DND-41 (cell line): ENCODE measurements at regions not wholly inside any gene's neighbourhood (a gene's known extent, or its start where the extent isn't known, plus 50 kb on each side); places are given as distances from the start of the nearest gene placed in this dataset.

ENCODE experiments used
- ATAC-seq: fragments of 200-7000 bp; cut with Tn5 transposase; 3 replicates; pipeline ENCODE4 v1.9.1; 2021; ENCODE audit warnings: low read depth; ENCODE audit not compliant: insufficient read depth
- DNase-seq: peaks from one replicate; pipeline ENCODE4 v3.0.0-alpha.2; 2020
- H2AFZ ChIP-seq: 2 replicates; pipeline ENCODE4 v1.6.0; 2012; ENCODE audit warnings: low read depth, low read length
- H3K27ac ChIP-seq: 2 replicates; pipeline ENCODE4 v1.5.1; 2012; ENCODE audit warnings: low read length, inconsistent platforms
- H3K27me3 ChIP-seq: fragments of 200-600 bp; sonication (generic); 2 replicates; pipeline ENCODE4 v1.6.0; 2012; ENCODE audit warnings: low read length, mild to moderate bottlenecking, inconsistent platforms; ENCODE audit not compliant: insufficient read depth, poor library complexity
- H3K36me3 ChIP-seq: 2 replicates; pipeline ENCODE4 v1.5.1; 2012; ENCODE audit warnings: low read length, inconsistent platforms; ENCODE audit not compliant: insufficient read depth
- H3K4me1 ChIP-seq: 2 replicates; pipeline ENCODE4 v1.5.1; 2012; ENCODE audit warnings: mild to moderate bottlenecking, low read length; ENCODE audit not compliant: insufficient read depth
- H3K4me2 ChIP-seq: 2 replicates; pipeline ENCODE4 v1.6.0; 2012; ENCODE audit warnings: mild to moderate bottlenecking, moderate library complexity, low read length, inconsistent platforms; ENCODE audit not compliant: insufficient read depth
- H3K4me3 ChIP-seq, 2 experiments: fragments of 200-600 bp in 1 of 2; shearing (Covaris generic) in 1 of 2; 2 replicates each; pipeline ENCODE4 v1.5.1; 2012 to 2016; ENCODE audit warnings: inconsistent platforms in 2 of 2, low read length in 2 of 2, mild to moderate bottlenecking in 2 of 2, low read depth in 1 of 2, moderate library complexity in 1 of 2
- H3K79me2 ChIP-seq: 2 replicates; pipeline ENCODE4 v1.6.0; 2012; ENCODE audit warnings: low read length, inconsistent platforms; ENCODE audit not compliant: insufficient read depth
- H3K9ac ChIP-seq: 2 replicates; pipeline ENCODE4 v1.6.0; 2012; ENCODE audit warnings: low read depth, mild to moderate bottlenecking, inconsistent platforms, low read length, moderate library complexity
- H3K9me3 ChIP-seq: 2 replicates; pipeline ENCODE4 v1.5.1; 2012; ENCODE audit warnings: low read length, moderate library complexity, mild to moderate bottlenecking, inconsistent platforms; ENCODE audit not compliant: insufficient read depth, severe bottlenecking
- H4K20me1 ChIP-seq: 2 replicates; pipeline ENCODE4 v1.6.0; 2012; ENCODE audit warnings: low read length; ENCODE audit not compliant: insufficient read depth
- EZH2 ChIP-seq: IDR thresholded peaks from 3 replicates; pipeline ENCODE4 v1.6.1; 2012; ENCODE audit warnings: borderline replicate concordance, low read depth, mild to moderate bottlenecking, moderate library complexity, low read length, inconsistent platforms; ENCODE audit not compliant: severe bottlenecking
- TF ChIP-seq, protein P1 (sequence below): IDR thresholded peaks from 2 replicates; pipeline ENCODE4 v1.5.1; 2012; ENCODE audit warnings: borderline replicate concordance, low read length, moderate library complexity, mild to moderate bottlenecking; ENCODE audit not compliant: poor library complexity, severe bottlenecking; ENCODE audit errors: extremely low read depth

DNA sequence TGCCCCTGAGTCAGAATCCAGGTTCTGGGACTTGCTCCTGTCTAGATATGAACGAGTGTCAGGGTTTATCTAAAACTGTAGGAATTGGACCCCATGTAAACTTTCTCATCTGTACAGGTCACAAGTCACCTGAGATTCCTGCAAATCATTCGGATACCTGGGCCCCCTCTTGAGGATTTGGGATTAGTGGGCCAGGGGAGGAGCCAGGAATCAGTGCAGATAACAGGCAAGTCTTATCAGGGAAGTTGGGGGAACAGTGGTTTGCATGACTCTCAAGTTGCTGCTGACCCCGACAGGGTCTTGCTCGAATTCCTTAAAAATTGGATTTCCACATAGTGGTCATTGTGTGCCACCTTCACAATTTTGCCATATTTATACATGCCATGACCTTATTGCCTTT is 188.4 kb upstream of the LYZL1 start:
- no peak overlapping the region for H3K4me3 ChIP-seq
- no peak for ATAC-seq
- no peaks in the 10 kb centered on the region for H3K4me1 ChIP-seq
- no peak overlapping the region for H2AFZ ChIP-seq
- TF ChIP-seq, protein P1, sequence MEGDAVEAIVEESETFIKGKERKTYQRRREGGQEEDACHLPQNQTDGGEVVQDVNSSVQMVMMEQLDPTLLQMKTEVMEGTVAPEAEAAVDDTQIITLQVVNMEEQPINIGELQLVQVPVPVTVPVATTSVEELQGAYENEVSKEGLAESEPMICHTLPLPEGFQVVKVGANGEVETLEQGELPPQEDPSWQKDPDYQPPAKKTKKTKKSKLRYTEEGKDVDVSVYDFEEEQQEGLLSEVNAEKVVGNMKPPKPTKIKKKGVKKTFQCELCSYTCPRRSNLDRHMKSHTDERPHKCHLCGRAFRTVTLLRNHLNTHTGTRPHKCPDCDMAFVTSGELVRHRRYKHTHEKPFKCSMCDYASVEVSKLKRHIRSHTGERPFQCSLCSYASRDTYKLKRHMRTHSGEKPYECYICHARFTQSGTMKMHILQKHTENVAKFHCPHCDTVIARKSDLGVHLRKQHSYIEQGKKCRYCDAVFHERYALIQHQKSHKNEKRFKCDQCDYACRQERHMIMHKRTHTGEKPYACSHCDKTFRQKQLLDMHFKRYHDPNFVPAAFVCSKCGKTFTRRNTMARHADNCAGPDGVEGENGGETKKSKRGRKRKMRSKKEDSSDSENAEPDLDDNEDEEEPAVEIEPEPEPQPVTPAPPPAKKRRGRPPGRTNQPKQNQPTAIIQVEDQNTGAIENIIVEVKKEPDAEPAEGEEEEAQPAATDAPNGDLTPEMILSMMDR = no peak
- TF ChIP-seq EZH2 = no peak
- no peak for DNase-seq
- no peak overlapping the region for H3K4me2 ChIP-seq
- H3K36me3 ChIP-seq = no peaks in the 10 kb centered on the region
- no peak overlapping the region for H3K27ac ChIP-seq
- H3K9me3 ChIP-seq = no peaks in the 10 kb centered on the region
- H3K9ac ChIP-seq = no peak overlapping the region
- H3K27me3 ChIP-seq = no peaks in the 10 kb centered on the region
- no peaks in the 10 kb centered on the region for H3K79me2 ChIP-seq
- H4K20me1 ChIP-seq = no peaks in the 10 kb centered on the region

DNA sequence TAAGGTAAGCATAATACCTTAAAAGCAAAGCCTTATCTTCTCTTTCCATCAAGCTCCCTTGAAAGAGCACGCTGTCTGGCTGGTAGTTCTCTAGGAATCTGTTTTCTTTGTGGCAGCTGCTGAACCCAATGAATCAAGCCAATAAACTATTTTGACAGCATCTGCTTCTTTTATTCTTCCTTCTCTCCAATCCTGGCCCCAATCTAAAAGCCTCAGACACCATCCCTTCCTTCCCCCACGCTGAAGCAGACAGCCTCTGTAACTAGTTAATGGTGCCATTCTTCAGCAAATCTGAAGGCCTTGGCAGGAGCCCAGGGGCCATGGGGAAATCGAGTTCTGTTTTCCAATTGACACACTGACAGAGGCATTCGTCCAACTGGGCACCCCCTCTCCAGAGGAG is 186.6 kb upstream of the LYZL1 start:
- H3K79me2 ChIP-seq = no peaks in the 10 kb centered on the region
- no peak overlapping the region for H3K27ac ChIP-seq
- no peaks in the 10 kb centered on the region for H3K9me3 ChIP-seq
- no peak for DNase-seq
- no peak for ATAC-seq
- H3K9ac ChIP-seq = no peak overlapping the region
- H3K4me3 ChIP-seq = no peak overlapping the region
- no peaks in the 10 kb centered on the region for H3K27me3 ChIP-seq
- H4K20me1 ChIP-seq = no peaks in the 10 kb centered on the region
- H3K4me2 ChIP-seq = no peak overlapping the region
- TF ChIP-seq, protein P1 = no peak
- no peak for TF ChIP-seq EZH2
- no peaks in the 10 kb centered on the region for H3K4me1 ChIP-seq
- no peak overlapping the region for H2AFZ ChIP-seq
- H3K36me3 ChIP-seq = no peaks in the 10 kb centered on the region

DNA sequence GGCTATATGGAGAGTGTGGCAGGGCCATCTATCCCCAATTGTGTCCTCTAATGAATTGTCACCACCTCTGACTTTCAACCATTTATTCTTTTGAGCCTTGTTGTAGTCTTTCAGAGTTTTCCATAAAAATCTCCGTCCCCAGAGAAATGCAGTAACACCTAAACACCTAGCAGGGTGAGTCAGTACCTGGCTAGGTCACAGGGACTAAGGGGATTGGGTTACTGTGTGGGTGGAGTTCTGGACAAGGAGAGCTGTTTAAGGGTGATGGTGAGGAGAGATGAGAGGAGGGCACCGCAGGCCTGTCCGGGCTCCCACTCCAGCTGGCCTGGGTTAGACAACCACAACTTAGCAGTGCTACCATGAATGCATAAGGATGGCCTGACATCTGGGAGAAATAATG is 186.2 kb upstream of the LYZL1 start:
- no peaks in the 10 kb centered on the region for H3K79me2 ChIP-seq
- H3K4me3 ChIP-seq = no peak overlapping the region
- H3K27me3 ChIP-seq = no peaks in the 10 kb centered on the region
- H4K20me1 ChIP-seq = no peaks in the 10 kb centered on the region
- H3K9me3 ChIP-seq = no peaks in the 10 kb centered on the region
- H2AFZ ChIP-seq = no peak overlapping the region
- ATAC-seq (no peak), DNase-seq (no peak)
- TF ChIP-seq EZH2 = no peak
- TF ChIP-seq, protein P1 = no peak
- H3K9ac ChIP-seq = no peak overlapping the region
- no peak overlapping the region for H3K27ac ChIP-seq
- no peak overlapping the region for H3K4me2 ChIP-seq
- no peaks in the 10 kb centered on the region for H3K4me1 ChIP-seq
- H3K36me3 ChIP-seq = no peaks in the 10 kb centered on the region
